ENCODE measurements at regions not wholly inside any gene's neighbourhood (a gene's known extent, or its start where the extent isn't known, plus 50 kb on each side); places are given as distances from the start of the nearest gene placed in this dataset.

GRCh38 chr12:69154585-69155363 is 84.6 kb upstream of the CPSF6 start (continued):
- no peak for TF ChIP-seq CEBPZ (IDR thresholded peaks at IDR 0.05; ENCODE audit: low read depth, low read length)
- TF ChIP-seq CHD4 (IDR thresholded peaks at IDR 0.05), result no peak
- no peak for TF ChIP-seq EED (IDR thresholded peaks at IDR 0.05; ENCODE audit: low read depth)
- no peak for TF ChIP-seq RUNX3 (IDR thresholded peaks at IDR 0.05; ENCODE audit: low read length)
- TF ChIP-seq BCL3 (IDR thresholded peaks at IDR 0.05; ENCODE audit: borderline replicate concordance, insufficient read depth, low read depth, low read length, poor library complexity, severe bottlenecking), result no peak
- TF ChIP-seq BCL11A (IDR thresholded peaks at IDR 0.05; ENCODE audit: low read depth, low read length), result no peak
- no peak for TF ChIP-seq CHD1 (IDR thresholded peaks at IDR 0.05; ENCODE audit: low read depth, low read length)
- no peak for TF ChIP-seq NFXL1 (IDR thresholded peaks at IDR 0.05; ENCODE audit: borderline replicate concordance)
- no peak for TF ChIP-seq ZBED1 (IDR thresholded peaks at IDR 0.05; ENCODE audit: borderline replicate concordance)
- no peak for TF ChIP-seq YBX1 (IDR thresholded peaks at IDR 0.05)
- TF ChIP-seq ATF7 (IDR thresholded peaks at IDR 0.05; ENCODE audit: low read depth), result no peak
- no peak for TF ChIP-seq ZNF274 (IDR thresholded peaks at IDR 0.05; ENCODE audit: insufficient read depth, insufficient read length)
- no peak for TF ChIP-seq IRF4 (IDR thresholded peaks at IDR 0.05; ENCODE audit: low read depth, low read length)
- no peak for TF ChIP-seq SIN3A (IDR thresholded peaks at IDR 0.05; ENCODE audit: low read depth, low read length)
- TF ChIP-seq LARP7 (IDR thresholded peaks at IDR 0.05), result no peak
- no peak for TF ChIP-seq TARDBP (IDR thresholded peaks at IDR 0.05; ENCODE audit: borderline replicate concordance)
- no peak for TF ChIP-seq NFYA (IDR thresholded peaks at IDR 0.05; ENCODE audit: borderline replicate concordance, low read depth, low read length)
- TF ChIP-seq ZNF24 (IDR thresholded peaks at IDR 0.05), result no peak
- no peak for TF ChIP-seq HDAC6 (IDR thresholded peaks at IDR 0.05; ENCODE audit: unreplicated experiment)
- TF ChIP-seq E4F1 (IDR thresholded peaks at IDR 0.05; ENCODE audit: borderline replicate concordance, partially characterized antibody), result no peak
- no peak for TF ChIP-seq ATF3 (IDR thresholded peaks at IDR 0.05; ENCODE audit: borderline replicate concordance, extremely low read depth, low read depth, low read length)
- peak; percentile 52; the same call in 1 of the 2 replicates for TF ChIP-seq MAX (IDR thresholded peaks at IDR 0.05; ENCODE audit: low read depth, low read length)
